ENCODE measurements at regions not wholly inside any gene's neighbourhood (a gene's known extent, or its start where the extent isn't known, plus 50 kb on each side); places are given as distances from the start of the nearest gene placed in this dataset.

- no peak for DNase-seq (ENCODE audit: extremely low read depth, low read depth)
These were observed 379.4 kb upstream of the TNRC6C start for GRCh38 chr17:77579131-77579530.

- no peak for DNase-seq (ENCODE audit: extremely low read depth, low read depth)
These were observed 378.8 kb upstream of the TNRC6C start for GRCh38 chr17:77579682-77580081.

GRCh38 chr17:77580531-77581270 lies 377.8 kb upstream of the TNRC6C start:
- DNase-seq (ENCODE audit: extremely low read depth, low read depth), result no peak

GRCh38 chr17:77581480-77581879 lies 377.0 kb upstream of the TNRC6C start:
- no peak for DNase-seq (ENCODE audit: extremely low read depth, low read depth)

GRCh38 chr17:77585142-77585860 lies 373.2 kb upstream of the TNRC6C start:
- no peak for DNase-seq (ENCODE audit: extremely low read depth, low read depth)

GRCh38 chr17:77590951-77591735 lies 367.4 kb upstream of the TNRC6C start:
- no peak for DNase-seq (ENCODE audit: extremely low read depth, low read depth)

GRCh38 chr17:77592106-77592865 lies 366.2 kb upstream of the TNRC6C start:
- no peak for DNase-seq (ENCODE audit: extremely low read depth, low read depth)

GRCh38 chr17:77593081-77593480 lies 365.4 kb upstream of the TNRC6C start:
- DNase-seq (ENCODE audit: extremely low read depth, low read depth), result no peak

GRCh38 chr17:77594416-77595209 lies 363.9 kb upstream of the TNRC6C start:
- no peak for DNase-seq (ENCODE audit: extremely low read depth, low read depth)

- no peak for DNase-seq (ENCODE audit: extremely low read depth, low read depth)
These were observed 361.7 kb upstream of the TNRC6C start for GRCh38 chr17:77596491-77597417.

- no peak for DNase-seq (ENCODE audit: extremely low read depth, low read depth)
These were observed 360.9 kb upstream of the TNRC6C start for GRCh38 chr17:77597418-77598240.

- no peak for DNase-seq (ENCODE audit: extremely low read depth, low read depth)
These were observed 360.3 kb upstream of the TNRC6C start for GRCh38 chr17:77598241-77598620.

- no peak for DNase-seq (ENCODE audit: extremely low read depth, low read depth)
These were observed 358.8 kb upstream of the TNRC6C start for GRCh38 chr17:77599699-77600098.

- no peak for DNase-seq (ENCODE audit: extremely low read depth, low read depth)
These were observed 358.2 kb upstream of the TNRC6C start for GRCh38 chr17:77600346-77600745.

GRCh38 chr17:77601054-77601979 lies 357.2 kb upstream of the TNRC6C start:
- no peak for DNase-seq (ENCODE audit: extremely low read depth, low read depth)

GRCh38 chr17:77602062-77602746 lies 356.3 kb upstream of the TNRC6C start:
- no peak for DNase-seq (ENCODE audit: extremely low read depth, low read depth)

Data from NCI-H460 (cell line).